Neural cell (in vitro differentiated cells): ENCODE measurements at regions not wholly inside any gene's neighbourhood (a gene's known extent, or its start where the extent isn't known, plus 50 kb on each side); places are given as distances from the start of the nearest gene placed in this dataset.

ENCODE experiments used
- CTCF ChIP-seq: fragments of 450-650 bp; IDR thresholded peaks from 2 replicates; pipeline ENCODE4 v1.5.1; 2014; ENCODE audit warnings: antibody characterized with exemption, mild to moderate bottlenecking, moderate library complexity; ENCODE audit not compliant: poor library complexity, severe bottlenecking
- EZH2 ChIP-seq: fragments of 200-600, 300-800 bp; shearing (Covaris generic), sonication (generic); IDR thresholded peaks from 2 replicates; pipeline ENCODE4 v1.6.1; 2014; ENCODE audit warnings: antibody characterized with exemption, low read length, borderline replicate concordance, mild to moderate bottlenecking; ENCODE audit not compliant: insufficient read depth, poor library complexity, severe bottlenecking
- MXI1 ChIP-seq: fragments of 450-650 bp; conservative IDR thresholded peaks from 2 replicates; pipeline ENCODE4 v1.6.1; 2014; ENCODE audit warnings: antibody characterized with exemption, mild to moderate bottlenecking; ENCODE audit not compliant: poor library complexity, severe bottlenecking
- TF ChIP-seq, protein P1 (sequence below): IDR thresholded peaks from 2 replicates; pipeline ENCODE4 v1.6.1; 2012; ENCODE audit warnings: borderline replicate concordance

GRCh38 chr1:207244409-207244801 lies 77.1 kb upstream of the CD55 start:
- TF ChIP-seq, protein P1, sequence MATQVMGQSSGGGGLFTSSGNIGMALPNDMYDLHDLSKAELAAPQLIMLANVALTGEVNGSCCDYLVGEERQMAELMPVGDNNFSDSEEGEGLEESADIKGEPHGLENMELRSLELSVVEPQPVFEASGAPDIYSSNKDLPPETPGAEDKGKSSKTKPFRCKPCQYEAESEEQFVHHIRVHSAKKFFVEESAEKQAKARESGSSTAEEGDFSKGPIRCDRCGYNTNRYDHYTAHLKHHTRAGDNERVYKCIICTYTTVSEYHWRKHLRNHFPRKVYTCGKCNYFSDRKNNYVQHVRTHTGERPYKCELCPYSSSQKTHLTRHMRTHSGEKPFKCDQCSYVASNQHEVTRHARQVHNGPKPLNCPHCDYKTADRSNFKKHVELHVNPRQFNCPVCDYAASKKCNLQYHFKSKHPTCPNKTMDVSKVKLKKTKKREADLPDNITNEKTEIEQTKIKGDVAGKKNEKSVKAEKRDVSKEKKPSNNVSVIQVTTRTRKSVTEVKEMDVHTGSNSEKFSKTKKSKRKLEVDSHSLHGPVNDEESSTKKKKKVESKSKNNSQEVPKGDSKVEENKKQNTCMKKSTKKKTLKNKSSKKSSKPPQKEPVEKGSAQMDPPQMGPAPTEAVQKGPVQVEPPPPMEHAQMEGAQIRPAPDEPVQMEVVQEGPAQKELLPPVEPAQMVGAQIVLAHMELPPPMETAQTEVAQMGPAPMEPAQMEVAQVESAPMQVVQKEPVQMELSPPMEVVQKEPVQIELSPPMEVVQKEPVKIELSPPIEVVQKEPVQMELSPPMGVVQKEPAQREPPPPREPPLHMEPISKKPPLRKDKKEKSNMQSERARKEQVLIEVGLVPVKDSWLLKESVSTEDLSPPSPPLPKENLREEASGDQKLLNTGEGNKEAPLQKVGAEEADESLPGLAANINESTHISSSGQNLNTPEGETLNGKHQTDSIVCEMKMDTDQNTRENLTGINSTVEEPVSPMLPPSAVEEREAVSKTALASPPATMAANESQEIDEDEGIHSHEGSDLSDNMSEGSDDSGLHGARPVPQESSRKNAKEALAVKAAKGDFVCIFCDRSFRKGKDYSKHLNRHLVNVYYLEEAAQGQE, result no peak
- TF ChIP-seq CTCF (no peak), EZH2 (no peak), MXI1 (no peak)
